GM23338 (cell line): ENCODE measurements at regions not wholly inside any gene's neighbourhood (a gene's known extent, or its start where the extent isn't known, plus 50 kb on each side); places are given as distances from the start of the nearest gene placed in this dataset.
"Not testable (repeated sequence)": the region's sequence is repeated elsewhere in the genome, so short reads cannot be mapped to it uniquely, and the experiment has no call there.

Source experiments
- ATAC-seq: fragments of 200-7000 bp; cut with Tn5 transposase; 3 replicates; pipeline ENCODE4 v1.9.1; 2020
- DNase-seq: peaks from one replicate; pipeline ENCODE4 v3.0.0-alpha.2; 2015; ENCODE audit warnings: low spot score
- H2AFZ ChIP-seq: fragments of 200-600 bp; sonication (generic); 2 replicates; pipeline ENCODE4 v1.8.0; 2016; ENCODE audit warnings: antibody characterized with exemption, mild to moderate bottlenecking, moderate library complexity
- H3F3A ChIP-seq: fragments of 200-600 bp; sonication (generic); replicated peaks from 2 replicates; pipeline ENCODE4 v1.8.0; 2017; ENCODE audit warnings: antibody characterized with exemption, mixed run types, low read depth
- H3K27ac ChIP-seq: fragments of 200-600 bp; sonication (generic); 2 replicates; pipeline ENCODE4 v1.6.1; 2016; ENCODE audit warnings: low read depth
- H3K27me3 ChIP-seq: fragments of 200-600 bp; sonication (generic); 2 replicates; pipeline ENCODE4 v1.8.0; 2016; ENCODE audit warnings: mild to moderate bottlenecking, mixed run types, moderate library complexity; ENCODE audit not compliant: insufficient read depth
- H3K36me3 ChIP-seq: fragments of 200-600 bp; sonication (generic); 2 replicates; pipeline ENCODE4 v1.8.0; 2016; ENCODE audit warnings: mild to moderate bottlenecking; ENCODE audit not compliant: insufficient read depth
- H3K4me1 ChIP-seq: fragments of 200-600 bp; sonication (generic); 2 replicates; pipeline ENCODE4 v1.8.0; 2016; ENCODE audit warnings: mild to moderate bottlenecking, moderate library complexity; ENCODE audit not compliant: insufficient read depth
- H3K4me2 ChIP-seq: fragments of 200-600 bp; sonication (generic); 2 replicates; pipeline ENCODE4 v1.7.1; 2017; ENCODE audit warnings: mixed run types
- H3K4me3 ChIP-seq: fragments of 200-600 bp; sonication (generic); 2 replicates; pipeline ENCODE4 v1.6.1; 2016; ENCODE audit warnings: mixed run types
- H3K79me2 ChIP-seq: fragments of 200-600 bp; sonication (generic); replicated peaks from 2 replicates; pipeline ENCODE4 v1.8.0; 2017; ENCODE audit warnings: mild to moderate bottlenecking; ENCODE audit not compliant: insufficient read depth
- H3K9me2 ChIP-seq: fragments of 200-600 bp; sonication (generic); 2 replicates; pipeline ENCODE4 v1.8.0; 2017; ENCODE audit not compliant: insufficient read depth
- H4K20me1 ChIP-seq: fragments of 200-600 bp; sonication (generic); replicated peaks from 2 replicates; pipeline ENCODE4 v1.8.0; 2017; ENCODE audit warnings: mild to moderate bottlenecking; ENCODE audit not compliant: insufficient read depth
- H3K27ac Mint-ChIP-seq: 2 replicates; pipeline ENCODE4 v1.8.0; 2020; ENCODE audit warnings: inconsistent platforms, mild to moderate bottlenecking, moderate library complexity, mixed read lengths
- H3K27me3 Mint-ChIP-seq: 3 replicates; pipeline ENCODE4 v1.8.0; 2022; ENCODE audit warnings: low read depth, mild to moderate bottlenecking, moderate library complexity, mixed read lengths, inconsistent platforms; ENCODE audit not compliant: insufficient read depth, poor library complexity
- H3K36me3 Mint-ChIP-seq: 3 replicates; pipeline ENCODE4 v1.8.0; 2021; ENCODE audit warnings: low read depth, mild to moderate bottlenecking, inconsistent platforms, moderate library complexity, mixed read lengths
- H3K4me1 Mint-ChIP-seq: 3 replicates; pipeline ENCODE4 v1.8.0; 2020; ENCODE audit warnings: mild to moderate bottlenecking, inconsistent platforms, mixed read lengths
- H3K4me3 Mint-ChIP-seq: 3 replicates; pipeline ENCODE4 v1.8.0; 2021; ENCODE audit warnings: moderate library complexity, mild to moderate bottlenecking, inconsistent platforms, mixed read lengths
- H3K9me3 Mint-ChIP-seq: 3 replicates; pipeline ENCODE4 v1.8.0; 2020; ENCODE audit warnings: moderate library complexity, mild to moderate bottlenecking, inconsistent platforms, mixed read lengths
- CREB1 ChIP-seq: fragments of 250-450 bp; sonication (Bioruptor Pico); IDR thresholded peaks from 2 replicates; pipeline ENCODE4 v1.5.0; 2020; ENCODE audit warnings: low read depth, mild to moderate bottlenecking, moderate library complexity
- CTCF ChIP-seq, 2 experiments: fragments of 200-600 bp in 1 of 2; sonication (generic) in 1 of 2; conservative IDR thresholded peaks; 2 replicates each; pipeline versions ENCODE4 v1.5.1 to v1.6.1; 2016 to 2017; ENCODE audit warnings: antibody characterized with exemption in 2 of 2, low read depth in 2 of 2, mild to moderate bottlenecking in 2 of 2, moderate library complexity in 1 of 2
- EZH2 ChIP-seq: fragments of 200-600 bp; sonication (generic); IDR thresholded peaks from one replicate; pipeline ENCODE4 v1.8.0; 2017; ENCODE audit warnings: antibody characterized with exemption, mild to moderate bottlenecking, low read depth; ENCODE audit not compliant: unreplicated experiment
- EZH2phosphoT487 ChIP-seq: fragments of 200-600 bp; sonication (generic); IDR thresholded peaks from one replicate; pipeline ENCODE4 v1.8.1; 2018; ENCODE audit warnings: antibody characterized with exemption; ENCODE audit not compliant: unreplicated experiment
- JUNB ChIP-seq: IDR thresholded peaks from one replicate; pipeline ENCODE4 v1.6.1; 2016; ENCODE audit warnings: antibody characterized with exemption; ENCODE audit not compliant: unreplicated experiment
- NANOG ChIP-seq: IDR thresholded peaks from 2 replicates; pipeline ENCODE4 v1.6.1; 2016; ENCODE audit warnings: antibody characterized with exemption, borderline replicate concordance
- POLR2AphosphoS5 ChIP-seq: IDR thresholded peaks from 2 replicates; pipeline ENCODE4 v1.6.1; 2016; ENCODE audit warnings: antibody characterized with exemption, low read depth
- STAT1 ChIP-seq: IDR thresholded peaks from one replicate; pipeline ENCODE4 v1.6.1; 2016; ENCODE audit warnings: antibody characterized with exemption; ENCODE audit not compliant: unreplicated experiment
- ZNF114 ChIP-seq: fragments of 250-450 bp; sonication (Bioruptor Pico); IDR thresholded peaks from 2 replicates; pipeline ENCODE4 v1.5.0; 2020; ENCODE audit warnings: mild to moderate bottlenecking, moderate library complexity
- ZNF331 ChIP-seq: fragments of 250-450 bp; sonication (Bioruptor Pico); IDR thresholded peaks from 2 replicates; pipeline ENCODE4 v1.5.0; 2020; ENCODE audit warnings: low read depth, mild to moderate bottlenecking, moderate library complexity
- TF ChIP-seq, protein P1 (sequence below): fragments of 250-450 bp; sonication (Bioruptor Pico); IDR thresholded peaks from 2 replicates; pipeline ENCODE4 v1.5.0; 2020; ENCODE audit warnings: mild to moderate bottlenecking, moderate library complexity

DNA sequence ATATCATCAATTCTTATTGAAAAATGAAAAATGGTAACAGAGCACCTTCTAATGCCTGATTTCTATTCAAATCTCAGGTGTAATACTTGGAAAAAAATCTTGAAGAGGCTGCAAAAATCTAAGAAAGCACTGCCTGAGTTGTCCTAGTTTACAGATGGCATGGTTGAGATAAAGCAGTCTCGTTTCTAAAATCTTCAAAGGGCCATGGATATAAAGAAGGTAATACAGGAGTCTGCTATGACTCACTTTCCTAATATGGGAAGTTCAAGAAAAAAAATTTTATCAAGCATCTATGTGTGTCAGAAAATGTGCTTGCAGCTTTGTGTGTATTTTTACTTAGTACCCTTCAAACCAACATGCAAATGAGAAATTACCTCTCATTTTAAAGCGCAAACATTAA lies 163.3 kb downstream of the DMAC1 start:
- peaks cover 2% of the 10 kb centered on the region; the same call in 2 of the 3 replicates for H3K9me3 Mint-ChIP-seq
- Histone ChIP-seq H3K79me2 (no peaks in the 10 kb centered on the region), H2AFZ (no peak overlapping the region), H4K20me1 (no peaks in the 10 kb centered on the region), H3F3A (no peaks in the 10 kb centered on the region), H3K27me3 (no peaks in the 10 kb centered on the region), H3K4me3 (no peak overlapping the region), H3K9me2 (no peaks in the 10 kb centered on the region), H3K36me3 (no peaks in the 10 kb centered on the region), H3K4me2 (no peak overlapping the region), H3K4me1 (no peaks in the 10 kb centered on the region), H3K27ac (no peak overlapping the region)
- H3K36me3 Mint-ChIP-seq = no peaks in the 10 kb centered on the region
- DNase-seq = no peak
- no peak overlapping the region for H3K27ac Mint-ChIP-seq
- H3K4me1 Mint-ChIP-seq = no peaks in the 10 kb centered on the region; the same call in 1 of the 3 replicates
- TF ChIP-seq ZNF331 (CRISPR knock-in tag) (no peak), NANOG (no peak), EZH2phosphoT487 (no peak), CTCF (conservative IDR thresholded peaks at IDR 0.05; ENCODE audit: low read depth in 2 of 2) (no peak), STAT1 (no peak), ZNF114 (no peak), JUNB (no peak), POLR2AphosphoS5 (no peak), EZH2 (no peak), CREB1 (no peak)
- TF ChIP-seq, protein P1, sequence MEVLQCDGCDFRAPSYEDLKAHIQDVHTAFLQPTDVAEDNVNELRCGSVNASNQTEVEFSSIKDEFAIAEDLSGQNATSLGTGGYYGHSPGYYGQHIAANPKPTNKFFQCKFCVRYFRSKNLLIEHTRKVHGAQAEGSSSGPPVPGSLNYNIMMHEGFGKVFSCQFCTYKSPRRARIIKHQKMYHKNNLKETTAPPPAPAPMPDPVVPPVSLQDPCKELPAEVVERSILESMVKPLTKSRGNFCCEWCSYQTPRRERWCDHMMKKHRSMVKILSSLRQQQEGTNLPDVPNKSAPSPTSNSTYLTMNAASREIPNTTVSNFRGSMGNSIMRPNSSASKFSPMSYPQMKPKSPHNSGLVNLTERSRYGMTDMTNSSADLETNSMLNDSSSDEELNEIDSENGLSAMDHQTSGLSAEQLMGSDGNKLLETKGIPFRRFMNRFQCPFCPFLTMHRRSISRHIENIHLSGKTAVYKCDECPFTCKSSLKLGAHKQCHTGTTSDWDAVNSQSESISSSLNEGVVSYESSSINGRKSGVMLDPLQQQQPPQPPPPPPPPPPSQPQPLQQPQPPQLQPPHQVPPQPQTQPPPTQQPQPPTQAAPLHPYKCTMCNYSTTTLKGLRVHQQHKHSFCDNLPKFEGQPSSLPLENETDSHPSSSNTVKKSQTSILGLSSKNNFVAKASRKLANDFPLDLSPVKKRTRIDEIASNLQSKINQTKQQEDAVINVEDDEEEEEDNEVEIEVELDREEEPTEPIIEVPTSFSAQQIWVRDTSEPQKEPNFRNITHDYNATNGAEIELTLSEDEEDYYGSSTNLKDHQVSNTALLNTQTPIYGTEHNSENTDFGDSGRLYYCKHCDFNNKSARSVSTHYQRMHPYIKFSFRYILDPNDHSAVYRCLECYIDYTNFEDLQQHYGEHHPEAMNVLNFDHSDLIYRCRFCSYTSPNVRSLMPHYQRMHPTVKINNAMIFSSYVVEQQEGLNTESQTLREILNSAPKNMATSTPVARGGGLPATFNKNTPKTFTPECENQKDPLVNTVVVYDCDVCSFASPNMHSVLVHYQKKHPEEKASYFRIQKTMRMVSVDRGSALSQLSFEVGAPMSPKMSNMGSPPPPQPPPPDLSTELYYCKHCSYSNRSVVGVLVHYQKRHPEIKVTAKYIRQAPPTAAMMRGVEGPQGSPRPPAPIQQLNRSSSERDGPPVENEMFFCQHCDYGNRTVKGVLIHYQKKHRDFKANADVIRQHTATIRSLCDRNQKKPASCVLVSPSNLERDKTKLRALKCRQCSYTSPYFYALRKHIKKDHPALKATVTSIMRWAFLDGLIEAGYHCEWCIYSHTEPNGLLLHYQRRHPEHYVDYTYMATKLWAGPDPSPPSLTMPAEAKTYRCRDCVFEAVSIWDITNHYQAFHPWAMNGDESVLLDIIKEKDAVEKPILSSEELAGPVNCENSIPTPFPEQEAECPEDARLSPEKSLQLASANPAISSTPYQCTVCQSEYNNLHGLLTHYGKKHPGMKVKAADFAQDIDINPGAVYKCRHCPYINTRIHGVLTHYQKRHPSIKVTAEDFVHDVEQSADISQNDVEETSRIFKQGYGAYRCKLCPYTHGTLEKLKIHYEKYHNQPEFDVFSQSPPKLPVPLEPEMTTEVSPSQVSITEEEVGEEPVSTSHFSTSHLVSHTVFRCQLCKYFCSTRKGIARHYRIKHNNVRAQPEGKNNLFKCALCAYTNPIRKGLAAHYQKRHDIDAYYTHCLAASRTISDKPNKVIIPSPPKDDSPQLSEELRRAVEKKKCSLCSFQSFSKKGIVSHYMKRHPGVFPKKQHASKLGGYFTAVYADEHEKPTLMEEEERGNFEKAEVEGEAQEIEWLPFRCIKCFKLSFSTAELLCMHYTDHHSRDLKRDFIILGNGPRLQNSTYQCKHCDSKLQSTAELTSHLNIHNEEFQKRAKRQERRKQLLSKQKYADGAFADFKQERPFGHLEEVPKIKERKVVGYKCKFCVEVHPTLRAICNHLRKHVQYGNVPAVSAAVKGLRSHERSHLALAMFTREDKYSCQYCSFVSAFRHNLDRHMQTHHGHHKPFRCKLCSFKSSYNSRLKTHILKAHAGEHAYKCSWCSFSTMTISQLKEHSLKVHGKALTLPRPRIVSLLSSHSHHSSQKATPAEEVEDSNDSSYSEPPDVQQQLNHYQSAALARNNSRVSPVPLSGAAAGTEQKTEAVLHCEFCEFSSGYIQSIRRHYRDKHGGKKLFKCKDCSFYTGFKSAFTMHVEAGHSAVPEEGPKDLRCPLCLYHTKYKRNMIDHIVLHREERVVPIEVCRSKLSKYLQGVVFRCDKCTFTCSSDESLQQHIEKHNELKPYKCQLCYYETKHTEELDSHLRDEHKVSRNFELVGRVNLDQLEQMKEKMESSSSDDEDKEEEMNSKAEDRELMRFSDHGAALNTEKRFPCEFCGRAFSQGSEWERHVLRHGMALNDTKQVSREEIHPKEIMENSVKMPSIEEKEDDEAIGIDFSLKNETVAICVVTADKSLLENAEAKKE (CRISPR knock-in tag) = no peak
- ATAC-seq = no peak
- H3K4me3 Mint-ChIP-seq = no peak overlapping the region
- H3K27me3 Mint-ChIP-seq = no peaks in the 10 kb centered on the region

GRCh38 chr9:7626571-7627029 lies 173.0 kb downstream of the DMAC1 start:
- H3K4me1 ChIP-seq, H3K27ac ChIP-seq, H3K79me2 ChIP-seq, H3K36me3 Mint-ChIP-seq, H3K27ac Mint-ChIP-seq, H3K36me3 ChIP-seq, H3K9me3 Mint-ChIP-seq, H3F3A ChIP-seq, H4K20me1 ChIP-seq, H3K27me3 Mint-ChIP-seq, H3K27me3 ChIP-seq: not testable (repeated sequence)
- ATAC-seq = peak; percentile 59
- peak overlapping the region; percentile 81 for H2AFZ ChIP-seq
- peak overlapping the region; percentile 67 for H3K4me2 ChIP-seq
- H3K4me3 Mint-ChIP-seq = peak overlapping the region; percentile 30; the same call in 2 of the 3 replicates
- H3K9me2 ChIP-seq = peaks cover 11% of the 10 kb centered on the region; the same call in 1 of the 2 replicates
- DNase-seq = peak; percentile 78
- H3K4me3 ChIP-seq = peak overlapping the region; percentile 25; the same call in 1 of the 2 replicates
- peaks cover 13% of the 10 kb centered on the region; the same call in 2 of the 3 replicates for H3K4me1 Mint-ChIP-seq
